M059J (cell line): ENCODE measurements at regions not wholly inside any gene's neighbourhood (a gene's known extent, or its start where the extent isn't known, plus 50 kb on each side); places are given as distances from the start of the nearest gene placed in this dataset.

ENCODE experiments used
- DNase-seq: peaks from one replicate; pipeline ENCODE4 v3.0.0-alpha.2; 2012; ENCODE audit warnings: low read depth

DNA sequence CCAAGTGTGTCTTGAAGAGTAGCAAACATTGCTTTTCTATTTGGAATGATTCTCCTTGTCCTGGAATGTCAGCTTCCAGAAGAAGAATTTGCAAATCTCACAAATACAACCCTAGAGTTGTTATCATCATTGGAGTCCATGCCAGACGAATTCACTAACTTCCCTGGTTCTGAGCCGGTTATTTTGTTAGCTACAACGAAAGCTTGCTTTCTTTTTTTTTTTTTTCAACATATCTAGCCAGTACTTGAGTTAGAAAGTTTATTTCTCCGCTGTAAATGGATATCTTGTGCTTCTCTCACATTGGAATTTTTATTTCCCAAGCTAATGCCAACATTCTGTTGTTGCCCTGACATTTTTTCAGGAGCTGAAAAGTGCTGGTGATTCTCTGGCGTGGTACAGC lies 138.1 kb upstream of the POM121L12 start:
- no peak for DNase-seq

DNA sequence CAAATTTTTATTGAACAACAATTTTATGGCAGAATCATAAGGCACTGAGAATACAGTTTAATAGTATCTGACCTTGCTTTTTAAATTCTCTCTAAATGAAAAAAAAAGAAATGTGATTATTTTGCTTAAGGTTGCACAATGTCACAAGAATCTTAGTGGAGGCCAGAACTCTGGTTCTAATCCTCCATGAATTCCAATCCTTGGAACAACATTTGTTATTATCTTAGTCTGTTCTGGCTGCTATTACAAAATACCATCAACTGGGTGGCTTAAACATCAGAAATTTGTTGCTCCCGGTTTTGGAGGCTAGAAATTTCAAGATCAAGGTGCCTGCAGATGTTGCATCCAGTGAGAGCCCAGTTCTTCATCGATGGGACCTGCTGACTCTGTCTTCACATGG lies 158.2 kb upstream of the POM121L12 start:
- DNase-seq = no peak

DNA sequence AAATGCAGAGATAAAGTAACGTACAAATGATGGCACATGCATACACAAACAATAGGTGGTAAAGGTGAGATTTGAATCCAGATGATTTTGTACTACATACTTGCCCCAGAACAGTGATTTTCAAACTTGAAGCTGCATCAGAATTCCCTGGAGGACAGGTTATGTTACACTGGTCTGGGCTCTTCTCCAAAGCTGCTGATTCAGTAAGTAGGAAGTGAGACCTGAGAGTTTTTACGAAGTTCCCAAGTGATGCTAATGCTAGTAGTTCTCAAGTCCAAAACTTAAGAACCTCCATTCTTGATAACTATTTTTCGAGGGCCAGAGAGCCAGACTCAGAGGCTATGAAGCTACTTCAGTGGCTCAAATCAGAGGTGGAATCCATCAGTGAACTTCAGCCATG lies 159.0 kb upstream of the POM121L12 start:
- DNase-seq = no peak

DNA sequence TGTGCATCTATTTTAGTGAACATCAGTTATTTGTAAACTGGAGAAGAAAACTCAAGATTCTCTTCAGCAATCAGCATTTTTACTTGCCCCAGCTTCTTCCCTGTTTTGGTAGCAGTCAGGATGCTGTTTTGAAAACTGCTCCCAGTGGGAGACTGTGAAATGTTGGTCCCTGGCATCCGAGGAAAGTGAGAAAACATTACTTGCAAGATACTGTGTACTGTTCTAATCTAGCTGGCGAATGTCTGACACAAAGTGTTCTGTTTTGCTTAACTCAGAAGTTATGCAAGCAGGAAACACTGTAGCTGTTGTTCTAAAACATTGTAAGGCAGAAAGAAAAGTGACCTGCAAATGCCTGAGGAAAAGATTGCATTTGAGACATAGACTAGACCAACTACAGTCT lies 171.8 kb upstream of the POM121L12 start:
- DNase-seq = no peak

DNA sequence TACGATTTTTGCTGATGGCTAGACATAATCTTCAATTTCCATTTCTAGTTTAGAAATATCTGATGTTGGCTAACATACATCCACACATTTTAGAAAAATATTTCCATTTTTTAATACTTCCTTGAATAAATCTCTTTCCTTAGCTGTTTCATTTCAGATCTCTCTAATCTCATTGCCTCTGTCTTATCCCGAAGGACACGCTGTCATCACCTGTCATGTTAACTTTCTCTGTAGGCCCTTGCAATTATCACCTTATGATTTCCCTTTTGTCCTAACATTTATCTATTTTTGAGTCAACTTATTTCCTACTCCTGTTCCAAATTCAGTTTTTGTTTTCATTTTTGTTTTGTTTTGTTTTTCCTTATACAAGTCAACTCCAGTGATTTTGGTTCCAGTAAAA lies 173.1 kb upstream of the POM121L12 start:
- no peak for DNase-seq

DNA sequence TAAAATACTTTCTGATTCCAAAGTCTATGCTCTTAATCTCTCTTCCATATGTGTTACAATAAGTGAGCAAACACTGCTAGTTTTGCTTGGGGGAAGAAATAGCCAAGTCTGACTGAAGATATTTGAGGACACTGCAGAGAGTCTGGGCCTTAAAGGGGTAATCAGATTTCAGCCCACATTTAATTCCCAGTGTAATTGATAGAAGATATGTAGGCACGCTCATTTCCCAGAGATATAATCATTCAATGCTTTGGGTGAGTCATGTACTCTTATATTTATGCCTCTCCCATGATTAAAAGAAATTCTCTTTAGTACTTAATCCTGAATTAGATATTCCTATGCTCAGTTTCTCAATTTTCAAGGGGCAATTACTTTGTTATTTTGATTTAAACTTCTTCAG lies 178.1 kb upstream of the POM121L12 start:
- no peak for DNase-seq

DNA sequence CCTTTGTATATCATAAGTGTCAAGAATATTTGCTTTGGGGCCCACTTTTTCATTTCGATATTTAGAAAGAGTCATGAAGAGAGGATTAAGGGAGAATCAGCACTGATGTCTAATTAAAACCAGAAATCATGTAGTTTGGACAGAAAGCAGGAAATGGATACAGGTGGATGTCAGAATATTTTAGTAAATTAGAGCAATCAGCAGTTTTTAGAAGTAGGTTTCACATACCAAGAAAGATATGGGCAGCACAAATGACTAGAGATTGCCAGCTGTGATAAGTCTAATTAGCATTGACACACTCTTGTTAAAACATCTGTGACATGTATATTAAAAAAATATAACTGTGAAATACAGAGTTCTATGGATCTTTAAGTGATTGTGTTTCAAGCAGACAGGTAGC lies 180.8 kb upstream of the POM121L12 start:
- no peak for DNase-seq

DNA sequence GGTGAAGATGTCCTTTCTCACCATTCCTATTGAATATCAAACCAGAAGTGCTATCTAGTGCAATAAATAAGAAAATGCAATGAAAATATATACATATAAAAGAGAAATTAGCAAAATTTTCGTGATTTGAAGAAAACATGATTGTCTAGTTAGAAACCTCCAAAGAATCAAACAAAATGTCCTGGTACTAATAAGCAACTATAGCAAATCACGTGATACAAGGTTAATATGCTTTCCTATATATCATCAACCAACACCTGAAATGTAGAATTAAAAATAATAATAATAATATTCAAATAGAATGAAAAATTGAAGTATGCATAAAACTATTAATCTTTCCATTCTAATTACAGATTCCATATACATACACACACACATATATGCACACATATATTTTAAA lies 183.9 kb upstream of the POM121L12 start:
- DNase-seq = no peak

DNA sequence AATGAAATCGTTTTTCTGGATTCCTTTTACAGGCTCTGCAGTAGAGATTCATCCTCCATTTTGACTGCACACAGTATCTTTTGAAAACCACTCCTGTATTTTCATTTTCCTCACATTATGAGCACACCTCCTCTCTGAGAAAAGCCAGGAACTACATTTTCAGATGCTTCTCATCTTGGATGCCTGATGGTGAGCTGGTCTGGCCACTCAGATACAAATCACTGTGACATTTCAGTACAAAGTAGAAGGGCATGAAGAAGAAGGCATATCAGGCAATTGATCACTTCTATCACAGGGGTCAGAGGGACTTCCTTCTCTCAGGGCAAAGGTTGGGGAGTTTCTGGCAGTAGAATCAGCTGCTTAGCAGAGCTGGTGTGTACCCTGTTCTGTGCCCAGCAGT lies 192.0 kb upstream of the POM121L12 start:
- DNase-seq = no peak

DNA sequence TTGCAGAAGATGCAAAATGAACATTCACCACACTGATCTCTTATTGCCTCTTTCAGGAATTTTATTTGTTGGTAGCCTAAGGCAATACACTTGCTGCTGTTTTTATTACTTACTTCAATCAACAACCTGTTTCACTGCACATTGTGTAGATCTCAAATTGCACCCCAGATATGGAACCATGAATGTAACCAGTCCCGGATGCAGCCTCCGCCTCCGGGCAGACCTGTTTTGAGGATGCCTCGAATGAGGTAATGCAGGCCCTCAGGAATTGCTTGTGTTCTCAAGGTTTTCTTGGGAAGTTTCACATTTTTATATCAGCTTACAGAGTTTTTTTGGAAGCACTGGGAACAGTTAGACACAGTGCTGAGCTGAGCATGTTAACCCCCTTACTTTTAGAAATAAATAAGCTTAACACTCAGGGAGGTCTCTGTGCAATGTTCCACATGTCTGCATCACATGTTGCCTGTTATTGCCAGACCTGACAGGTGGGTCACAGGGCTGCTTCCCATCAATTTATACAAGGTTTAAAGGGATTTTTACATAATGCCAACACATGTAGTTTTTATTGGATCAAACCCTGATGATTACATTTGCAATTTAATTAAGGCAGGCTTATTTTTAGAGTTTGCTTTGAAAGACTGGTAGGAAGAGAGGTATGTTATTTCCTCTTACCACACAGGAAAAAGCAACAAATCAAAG lies 193.1 kb upstream of the POM121L12 start:
- no peak for DNase-seq

DNA sequence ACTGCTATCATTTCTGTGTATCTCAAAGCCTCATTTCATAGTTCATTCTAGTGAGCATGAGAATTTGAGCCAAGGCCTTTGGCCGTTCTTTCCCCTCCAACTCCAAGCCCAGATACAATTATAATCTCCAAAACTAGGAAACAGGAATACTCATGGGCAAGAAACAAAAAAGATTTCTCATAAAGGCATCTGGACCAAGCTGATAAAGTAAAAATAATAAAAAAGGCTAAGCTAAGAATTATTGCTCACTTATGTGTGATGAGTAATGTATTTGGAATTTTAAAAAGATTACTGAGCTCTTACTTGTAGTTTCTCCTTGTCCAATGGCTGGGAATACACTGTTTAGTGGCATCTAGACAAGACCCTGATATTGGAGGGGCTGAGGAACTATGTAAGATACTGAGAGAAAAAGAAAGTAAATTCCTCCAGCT lies 196.4 kb upstream of the POM121L12 start:
- DNase-seq = no peak

DNA sequence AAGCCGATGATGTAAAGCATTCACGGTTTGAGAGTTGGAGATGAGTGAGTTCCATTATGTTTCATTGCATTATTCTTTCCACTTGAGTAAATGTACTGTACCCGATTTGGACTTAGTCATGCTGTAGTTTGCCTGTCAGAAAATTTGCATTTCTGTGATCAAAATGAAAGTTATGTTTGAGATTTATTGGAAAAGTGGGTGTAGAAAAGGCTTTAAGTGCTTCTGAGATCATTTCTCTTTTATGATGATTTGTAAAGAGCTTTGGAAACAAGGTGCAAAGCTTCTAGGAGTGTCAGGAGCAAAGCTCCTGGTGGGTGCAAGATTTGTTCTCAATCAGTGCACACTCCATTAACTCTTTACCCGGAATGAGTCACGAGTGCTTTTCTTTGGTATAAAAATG lies 204.1 kb upstream of the POM121L12 start:
- DNase-seq = no peak

DNA sequence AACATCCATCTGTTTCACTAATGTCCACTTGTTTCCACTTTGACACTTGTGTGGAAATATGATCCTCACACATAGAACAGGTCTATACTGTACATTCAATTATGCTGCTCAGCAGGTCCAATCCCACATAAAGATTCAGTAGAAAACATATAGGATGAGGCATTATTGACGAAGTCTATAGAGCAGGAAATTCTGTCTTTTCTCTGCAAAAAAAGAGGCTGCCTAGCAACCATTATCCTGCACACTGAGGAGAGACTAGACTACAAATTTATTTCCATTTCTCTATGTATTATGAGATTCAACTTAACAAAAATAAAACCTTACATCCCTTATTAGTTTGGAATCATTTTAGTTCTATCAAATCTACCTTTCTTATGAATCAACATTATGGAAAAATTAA lies 204.6 kb upstream of the POM121L12 start:
- DNase-seq = no peak

DNA sequence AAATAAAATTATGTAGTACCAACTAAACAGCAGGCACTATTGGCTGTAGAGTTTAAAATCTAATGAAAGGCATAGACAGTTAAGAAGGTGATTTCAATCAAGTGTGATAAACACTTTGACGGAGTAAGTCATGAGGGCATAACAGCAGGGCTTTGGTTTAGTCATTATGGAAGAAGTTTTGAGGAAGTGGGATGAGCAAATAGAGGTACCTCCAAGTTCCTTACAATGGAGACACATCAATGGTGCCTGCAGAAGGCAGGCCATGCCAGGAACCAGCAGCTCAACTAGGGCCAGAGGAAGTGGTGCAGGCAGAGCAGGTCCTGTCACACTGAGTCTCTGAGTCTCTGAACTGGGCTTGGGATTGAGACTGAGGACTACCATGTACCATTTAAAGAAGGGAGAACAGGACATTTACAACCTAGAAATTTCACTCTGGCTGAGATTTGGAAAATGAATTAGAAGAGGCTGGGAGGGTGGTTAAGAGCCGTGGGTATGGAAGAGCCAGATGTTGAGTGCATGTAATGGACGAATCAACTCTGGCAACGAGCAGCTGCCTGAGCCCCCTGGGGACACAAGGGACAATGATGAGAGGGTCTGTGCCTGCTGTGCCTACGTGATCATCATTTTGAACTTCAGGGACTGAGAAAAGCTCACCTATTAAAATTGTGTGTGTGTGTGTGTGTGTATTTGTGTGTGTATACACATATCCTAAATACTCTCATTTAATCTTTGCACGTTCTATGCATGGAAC lies 208.7 kb upstream of the POM121L12 start:
- DNase-seq = no peak

DNA sequence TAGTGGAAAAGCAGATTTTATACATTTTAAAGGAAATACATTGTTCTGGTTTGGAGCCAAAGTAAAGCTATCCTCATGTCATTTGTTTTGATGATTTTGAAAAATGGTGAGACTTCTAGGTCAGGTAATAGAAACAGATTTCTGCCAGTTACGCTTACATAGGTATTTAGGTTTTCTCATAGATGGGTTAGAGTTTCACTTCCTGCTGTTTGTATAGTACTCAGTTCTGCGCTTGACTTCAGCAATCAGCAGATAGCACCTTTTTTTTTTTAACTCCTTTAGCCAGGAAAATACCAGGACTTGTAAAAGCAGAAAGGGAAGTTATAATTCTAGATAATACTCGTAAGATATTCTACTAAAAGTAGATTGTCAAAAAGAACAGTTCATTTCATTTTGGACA lies 209.8 kb upstream of the POM121L12 start:
- DNase-seq = no peak

DNA sequence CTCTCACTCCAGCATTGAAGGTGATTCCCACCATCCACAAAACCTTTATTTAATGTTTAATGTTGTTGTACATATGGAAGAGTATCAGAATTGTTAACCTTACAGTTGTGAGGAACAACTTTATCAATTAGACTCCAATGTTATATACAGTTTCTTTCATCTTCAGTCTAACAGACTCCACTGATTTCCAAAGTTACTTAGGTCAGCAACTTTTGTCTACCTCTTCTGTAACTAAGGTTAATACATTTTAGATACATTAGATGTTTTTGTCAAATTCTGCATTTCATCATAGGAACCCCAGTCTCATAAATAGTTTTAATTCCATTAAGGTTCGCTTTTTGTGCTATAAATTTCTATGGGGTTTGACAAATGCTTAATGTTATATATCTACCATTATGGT lies 223.9 kb upstream of the POM121L12 start:
- no peak for DNase-seq

DNA sequence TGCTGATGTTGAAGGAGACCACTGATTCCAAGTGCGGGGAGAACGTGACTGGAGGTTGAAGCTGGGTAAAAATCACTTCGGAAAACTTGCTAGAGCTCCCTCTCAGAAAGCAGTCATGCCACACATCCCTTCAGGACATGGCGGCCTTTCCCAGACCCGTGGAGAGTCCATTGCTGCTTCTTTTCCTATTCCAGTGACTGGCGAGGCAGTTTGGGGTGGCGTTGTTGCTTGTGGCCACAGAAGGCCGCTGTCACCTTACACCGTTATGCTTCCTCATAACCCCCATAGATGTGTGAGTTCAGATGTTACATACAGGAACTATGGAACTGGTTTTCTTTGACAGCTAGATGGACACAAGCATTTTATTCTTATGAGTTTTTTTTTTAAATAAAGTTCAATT lies 235.6 kb upstream of the POM121L12 start:
- no peak for DNase-seq

DNA sequence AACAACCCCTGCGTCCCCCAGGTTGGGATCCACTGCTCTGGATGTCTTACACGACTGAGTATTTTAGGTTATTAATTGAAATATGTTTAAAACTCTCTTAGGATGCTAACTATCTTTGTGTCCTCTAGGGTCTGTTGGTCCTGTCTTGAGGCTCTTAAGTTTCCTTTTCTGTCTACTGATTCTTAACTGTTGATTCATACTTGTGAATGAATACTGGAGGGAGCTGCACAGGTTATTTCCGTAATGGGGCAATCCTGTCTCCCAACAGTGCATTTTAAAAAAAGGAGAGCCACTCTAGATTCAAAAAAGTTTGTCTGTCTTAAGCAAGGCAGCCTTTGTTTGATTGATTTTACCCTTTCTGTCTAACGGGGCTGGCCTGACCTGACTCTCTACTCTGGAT lies 237.6 kb upstream of the POM121L12 start:
- no peak for DNase-seq

DNA sequence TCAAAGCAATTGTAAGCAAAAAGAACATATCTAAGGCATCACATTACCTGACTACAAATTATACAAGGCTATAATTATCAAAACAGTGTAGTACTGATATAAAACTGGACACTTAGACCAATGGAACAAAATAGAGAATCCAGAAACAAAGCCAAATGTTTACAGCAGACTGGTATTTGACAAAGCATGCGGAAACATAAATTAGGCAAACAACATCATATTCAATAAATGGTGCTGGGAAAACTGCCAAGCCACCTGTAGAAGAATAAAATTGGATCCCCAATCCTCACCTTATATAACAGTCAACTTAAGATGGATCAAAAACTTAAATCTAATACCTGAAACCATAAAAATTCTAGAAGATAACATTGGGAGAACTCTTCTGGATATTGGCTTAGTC lies 240.8 kb upstream of the POM121L12 start:
- DNase-seq = no peak

DNA sequence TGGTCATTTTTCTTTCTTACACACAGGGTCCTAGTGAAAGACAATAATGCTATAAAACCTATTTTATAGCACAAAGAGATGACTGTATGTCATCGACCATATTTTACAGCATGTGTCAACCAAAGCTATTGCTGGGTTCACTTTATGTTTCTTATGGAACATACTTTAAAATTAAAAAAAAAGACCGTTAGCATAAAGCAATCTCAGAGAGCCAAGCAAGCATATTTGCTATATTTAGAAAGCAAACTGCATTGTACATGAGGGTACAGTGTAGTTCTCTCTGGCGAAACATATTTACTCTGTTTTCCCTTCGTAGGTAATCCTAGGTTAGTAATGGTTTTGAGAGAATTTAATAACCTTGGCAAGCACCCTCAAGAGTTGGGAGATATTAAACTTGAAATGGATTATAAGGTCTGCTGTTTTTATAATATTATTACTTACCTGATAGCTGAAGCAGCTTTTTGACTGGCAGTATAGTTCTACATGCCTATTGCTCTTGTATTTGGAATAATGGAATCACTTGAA lies 244.2 kb upstream of the POM121L12 start:
- DNase-seq = no peak

DNA sequence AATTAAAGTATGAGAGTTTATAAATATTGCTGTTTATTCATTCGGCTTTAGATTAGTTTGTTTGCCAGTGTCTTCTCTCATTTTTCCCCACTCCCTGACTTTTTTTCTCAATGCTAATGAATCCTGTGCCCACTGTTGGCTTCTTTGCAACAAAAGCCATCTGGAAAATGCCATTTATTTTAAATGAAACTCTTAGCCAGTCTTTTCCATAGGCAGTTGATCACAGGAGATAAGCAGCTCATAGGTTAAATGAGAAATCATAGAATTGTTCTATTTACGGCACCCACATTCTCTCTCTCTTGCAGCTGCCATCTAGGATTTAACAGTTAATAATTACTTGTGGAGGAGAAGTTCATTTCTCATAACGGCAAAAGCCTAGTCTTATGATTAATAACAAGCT lies 249.3 kb upstream of the POM121L12 start:
- no peak for DNase-seq

DNA sequence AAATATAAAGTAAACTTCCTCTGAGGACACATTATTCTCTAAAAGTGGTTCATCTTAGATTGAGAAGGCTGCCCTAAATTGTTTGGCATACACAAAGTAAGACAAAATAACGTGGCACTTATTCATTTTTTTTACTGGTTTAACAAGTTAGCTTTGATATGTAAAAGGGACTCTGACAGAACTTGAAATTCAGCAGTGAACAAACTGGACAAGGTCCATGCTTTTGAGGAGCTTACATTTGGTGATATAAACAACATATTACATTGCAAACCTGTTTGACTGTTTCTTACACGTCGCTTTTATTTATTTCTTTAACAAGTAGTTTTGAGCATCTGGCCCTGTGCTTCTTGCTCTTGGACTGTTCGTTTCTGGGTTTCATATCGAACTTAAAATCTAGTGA lies 253.1 kb upstream of the POM121L12 start:
- no peak for DNase-seq

DNA sequence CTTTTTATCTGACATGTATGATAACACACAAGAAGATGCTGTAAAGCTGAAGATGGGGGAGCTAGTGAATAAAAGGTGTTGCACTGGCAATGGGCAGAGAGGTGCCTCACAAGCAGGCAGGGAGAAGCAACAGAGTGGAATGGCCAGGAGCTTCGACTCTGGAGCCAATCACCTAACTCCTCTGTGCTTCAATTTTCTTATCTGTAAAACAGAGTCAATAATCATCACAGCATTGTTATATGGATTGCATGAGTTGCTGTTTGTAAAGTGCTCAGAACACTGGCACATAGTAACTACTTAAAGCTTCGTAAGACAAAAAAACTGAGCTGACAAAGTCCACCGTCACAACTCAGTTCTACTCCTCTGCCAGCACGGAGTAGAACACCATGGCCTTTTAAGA lies 254.2 kb upstream of the POM121L12 start:
- DNase-seq = no peak

DNA sequence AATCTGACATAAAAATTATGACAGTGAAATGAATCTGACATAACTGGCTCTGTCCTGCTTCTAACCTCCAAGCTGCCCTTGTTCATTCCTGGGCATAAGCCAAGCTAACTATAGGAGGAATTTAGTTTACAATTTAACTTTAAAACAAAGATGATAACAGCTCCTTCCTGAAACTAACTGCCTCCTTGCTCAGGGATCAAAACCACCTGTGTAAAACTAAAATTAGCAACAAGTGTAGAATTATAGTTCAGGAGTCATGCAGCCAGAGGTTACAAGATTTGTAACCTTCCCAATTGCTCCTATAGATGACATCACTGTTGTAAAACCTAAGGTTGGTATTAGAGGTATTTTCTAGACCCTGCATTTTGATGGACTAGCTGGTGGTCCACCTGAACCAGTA lies 256.4 kb upstream of the POM121L12 start:
- DNase-seq = no peak
